ENCODE measurements at regions not wholly inside any gene's neighbourhood (a gene's known extent, or its start where the extent isn't known, plus 50 kb on each side); places are given as distances from the start of the nearest gene placed in this dataset.

GRCh38 chr2:171630812-171631626, 56.2 kb upstream of the DYNC1I2 start (continued):
- TF ChIP-seq, protein P1, sequence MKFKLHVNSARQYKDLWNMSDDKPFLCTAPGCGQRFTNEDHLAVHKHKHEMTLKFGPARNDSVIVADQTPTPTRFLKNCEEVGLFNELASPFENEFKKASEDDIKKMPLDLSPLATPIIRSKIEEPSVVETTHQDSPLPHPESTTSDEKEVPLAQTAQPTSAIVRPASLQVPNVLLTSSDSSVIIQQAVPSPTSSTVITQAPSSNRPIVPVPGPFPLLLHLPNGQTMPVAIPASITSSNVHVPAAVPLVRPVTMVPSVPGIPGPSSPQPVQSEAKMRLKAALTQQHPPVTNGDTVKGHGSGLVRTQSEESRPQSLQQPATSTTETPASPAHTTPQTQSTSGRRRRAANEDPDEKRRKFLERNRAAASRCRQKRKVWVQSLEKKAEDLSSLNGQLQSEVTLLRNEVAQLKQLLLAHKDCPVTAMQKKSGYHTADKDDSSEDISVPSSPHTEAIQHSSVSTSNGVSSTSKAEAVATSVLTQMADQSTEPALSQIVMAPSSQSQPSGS (IDR thresholded peaks at IDR 0.05; ENCODE audit: low read length): no peak
- TF ChIP-seq JUN (IDR thresholded peaks at IDR 0.05; ENCODE audit: low read depth, low read length) (no peak), HDAC6 (IDR thresholded peaks at IDR 0.05; ENCODE audit: low read depth, low read length) (no peak), SAP30 (IDR thresholded peaks at IDR 0.05; ENCODE audit: insufficient read depth, insufficient replicate concordance, low read length) (no peak), CREB1 (IDR thresholded peaks at IDR 0.05) (no peak), BRCA1 (IDR thresholded peaks at IDR 0.05; ENCODE audit: low read depth, low read length) (no peak), CBX5 (IDR thresholded peaks at IDR 0.05; ENCODE audit: low read depth, low read length) (0 out of 2 replicates have a peak, but pooled peaks have one; percentile 86), SP1 (IDR thresholded peaks at IDR 0.05; ENCODE audit: low read depth, low read length) (no peak), EP300 (IDR thresholded peaks at IDR 0.05; ENCODE audit: borderline replicate concordance in 1 of 2, low read depth in 2 of 2, low read length in 2 of 2) (peak in 1 of 2 experiments; percentile 35; a peak in 1 of 3 replicates), POU5F1 (IDR thresholded peaks at IDR 0.05; ENCODE audit: low read depth, low read length) (peak; percentile 46; the same call in 1 of the 2 replicates), TBP (IDR thresholded peaks at IDR 0.05; ENCODE audit: low read depth, low read length) (no peak), ASH2L (IDR thresholded peaks at IDR 0.05; ENCODE audit: low read length) (no peak), PHF8 (conservative IDR thresholded peaks at IDR 0.05; ENCODE audit: low read depth, low read length) (no peak), SP4 (IDR thresholded peaks at IDR 0.05; ENCODE audit: low read length) (no peak), EZH2 (IDR thresholded peaks at IDR 0.05; ENCODE audit: low read depth, low read length, severe bottlenecking) (no peak), YY1 (IDR thresholded peaks at IDR 0.05; ENCODE audit: low read depth, low read length) (no peak), BACH1 (IDR thresholded peaks at IDR 0.05; ENCODE audit: low read length) (no peak), GABPA (IDR thresholded peaks at IDR 0.05; ENCODE audit: borderline replicate concordance, insufficient read depth, low read length) (no peak), TEAD4 (IDR thresholded peaks at IDR 0.05; ENCODE audit: low read depth, low read length) (no peak), SP2 (IDR thresholded peaks at IDR 0.05; ENCODE audit: low read length) (no peak), TCF12 (IDR thresholded peaks at IDR 0.05; ENCODE audit: low read depth, low read length) (peak; percentile 71; the same call in 1 of the 2 replicates)
- TF ChIP-seq, protein P2, sequence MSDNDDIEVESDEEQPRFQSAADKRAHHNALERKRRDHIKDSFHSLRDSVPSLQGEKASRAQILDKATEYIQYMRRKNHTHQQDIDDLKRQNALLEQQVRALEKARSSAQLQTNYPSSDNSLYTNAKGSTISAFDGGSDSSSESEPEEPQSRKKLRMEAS (IDR thresholded peaks at IDR 0.05): no peak

All from H1 (cell line).